ENCODE measurements at regions not wholly inside any gene's neighbourhood (a gene's known extent, or its start where the extent isn't known, plus 50 kb on each side); places are given as distances from the start of the nearest gene placed in this dataset.

DNA sequence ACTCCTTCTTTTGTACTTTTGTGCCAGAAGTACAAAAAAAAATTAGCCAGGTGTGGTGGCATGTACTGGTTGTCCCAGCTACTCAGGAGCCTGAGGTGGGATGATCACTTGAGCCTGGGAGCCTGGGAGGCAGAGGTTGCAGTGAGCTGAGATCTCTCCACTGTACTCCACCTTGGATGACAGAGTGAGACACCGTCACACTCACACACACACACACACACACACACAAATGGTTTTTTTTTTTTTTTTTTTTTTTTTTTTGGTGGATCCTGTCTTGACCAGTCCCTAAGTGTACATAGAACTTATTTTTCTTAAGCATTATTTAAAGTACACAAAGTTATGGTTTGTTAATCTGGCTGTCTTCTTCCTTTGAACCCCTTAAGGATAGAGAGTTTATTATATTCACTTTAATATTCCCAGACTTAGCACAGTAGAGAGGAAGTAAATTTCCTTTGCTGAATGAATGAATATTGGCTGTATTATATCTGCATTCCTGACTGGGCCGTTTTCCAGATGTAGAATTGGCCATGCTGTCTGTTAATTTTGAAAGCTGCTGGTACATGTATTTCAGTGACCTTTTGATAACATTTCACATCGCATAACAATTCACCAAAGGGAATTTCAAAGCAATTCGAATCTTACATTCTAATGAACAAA is 429.0 kb upstream of the ZNF608 start:
- Histone ChIP-seq H3K27ac (ENCODE audit: low read length) (no peak overlapping the region), H3K36me3 (ENCODE audit: control insufficient read depth in 2 of 2, extremely low read depth in 1 of 2, insufficient read depth in 1 of 2, low read length in 1 of 2) (no peaks in the 10 kb centered on the region), H3K9me3 (no peaks in the 10 kb centered on the region), H3K4me1 (ENCODE audit: control insufficient read depth in 1 of 2, extremely low read depth in 1 of 2, insufficient read depth in 2 of 2, low read length in 2 of 2) (no peaks in the 10 kb centered on the region), H3K4me3 (ENCODE audit: control insufficient read depth in 1 of 2, extremely low read depth in 1 of 2, low read length in 1 of 2) (no peak overlapping the region), H3K27me3 (replicated peaks in 1 of 2; ENCODE audit: control insufficient read depth in 2 of 2, extremely low read depth in 1 of 2, insufficient read depth in 2 of 2, low read length in 1 of 2) (no peaks in the 10 kb centered on the region)
- H3K4me3 Mint-ChIP-seq: no peak overlapping the region
- no peak overlapping the region for H3K27ac Mint-ChIP-seq
- WGBS (ENCODE audit: insufficient coverage): no CpG with 5 or more reads among the region's 4 CpGs
- no peak for ATAC-seq (replicated peaks in 1 of 4)
- POLR2A ChIA-PET: no interaction called here
- no peak for DNase-seq
- no peaks in the 10 kb centered on the region for H3K4me1 Mint-ChIP-seq
- H3K36me3 Mint-ChIP-seq: no peaks in the 10 kb centered on the region
- peaks cover 0 to 19% (median 0%) of the 10 kb centered on the region in 3 donors for H3K9me3 Mint-ChIP-seq
- CTCF ChIA-PET: no interaction called here
- H3K27me3 Mint-ChIP-seq: no peaks in the 10 kb centered on the region

DNA sequence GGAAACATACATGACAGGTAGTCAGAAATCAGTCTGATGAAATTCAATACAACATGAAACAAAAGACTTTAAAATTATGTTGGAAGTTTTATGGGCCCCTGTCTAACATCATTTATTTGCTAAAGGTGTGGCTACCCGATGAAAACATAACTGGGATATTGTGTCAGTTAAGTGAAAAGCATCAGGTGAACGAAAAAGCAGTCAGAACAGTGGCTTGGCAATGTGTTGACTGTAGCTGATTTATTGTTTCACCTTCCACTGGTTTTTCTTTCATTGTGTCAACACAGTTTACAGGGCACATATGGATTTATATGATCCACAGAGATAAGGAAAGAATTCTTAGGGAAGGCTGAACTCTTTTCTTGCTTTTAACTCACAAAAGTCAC is 429.6 kb upstream of the ZNF608 start:
- H3K4me1 ChIP-seq (ENCODE audit: control insufficient read depth in 1 of 2, extremely low read depth in 1 of 2, insufficient read depth in 2 of 2, low read length in 2 of 2): no peaks in the 10 kb centered on the region
- H3K27ac Mint-ChIP-seq: no peak overlapping the region
- H3K36me3 Mint-ChIP-seq: no peaks in the 10 kb centered on the region
- H3K27ac ChIP-seq (ENCODE audit: low read length): no peak overlapping the region
- H3K9me3 ChIP-seq: no peaks in the 10 kb centered on the region
- no peaks in the 10 kb centered on the region for H3K27me3 ChIP-seq (replicated peaks in 1 of 2; ENCODE audit: control insufficient read depth in 2 of 2, extremely low read depth in 1 of 2, insufficient read depth in 2 of 2, low read length in 1 of 2)
- H3K4me3 ChIP-seq (ENCODE audit: control insufficient read depth in 1 of 2, extremely low read depth in 1 of 2, low read length in 1 of 2): no peak overlapping the region
- ChIA-PET POLR2A (no interaction called here), CTCF (no interaction called here)
- no peak overlapping the region for H3K4me3 Mint-ChIP-seq
- no peaks in the 10 kb centered on the region for H3K27me3 Mint-ChIP-seq
- no peak for ATAC-seq (replicated peaks in 1 of 4)
- H3K4me1 Mint-ChIP-seq: no peaks in the 10 kb centered on the region
- H3K9me3 Mint-ChIP-seq: peaks cover 0 to 19% (median 0%) of the 10 kb centered on the region in 3 donors
- DNase-seq: no peak
- WGBS (ENCODE audit: insufficient coverage): no CpG with 5 or more reads among the region's 2 CpGs
- no peaks in the 10 kb centered on the region for H3K36me3 ChIP-seq (ENCODE audit: control insufficient read depth in 2 of 2, extremely low read depth in 1 of 2, insufficient read depth in 1 of 2, low read length in 1 of 2)

DNA sequence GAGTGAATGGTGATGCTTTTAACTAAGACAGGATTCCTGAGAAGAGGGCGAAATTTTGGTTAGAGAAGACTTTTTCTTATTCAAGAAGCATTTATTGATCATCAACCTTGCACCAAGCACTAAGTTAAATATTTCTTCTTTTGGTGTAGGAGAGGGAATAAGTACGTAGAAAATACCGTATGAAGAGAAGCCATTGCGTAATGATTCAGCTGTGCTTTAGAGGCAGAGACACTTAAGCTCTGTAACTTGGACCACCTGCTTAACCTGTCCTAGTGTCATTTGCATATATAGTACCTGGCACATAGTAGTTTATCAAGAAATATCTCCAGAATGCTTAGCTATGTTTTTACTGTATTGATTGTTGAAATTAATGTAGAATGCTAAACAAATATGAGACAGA is 430.9 kb upstream of the ZNF608 start:
- DNase-seq: no peak
- no peak overlapping the region for H3K4me3 ChIP-seq (ENCODE audit: control insufficient read depth in 1 of 2, extremely low read depth in 1 of 2, low read length in 1 of 2)
- no peaks in the 10 kb centered on the region for H3K27me3 Mint-ChIP-seq
- peaks cover 0 to 19% (median 0%) of the 10 kb centered on the region in 3 donors for H3K9me3 Mint-ChIP-seq
- H3K4me1 ChIP-seq (ENCODE audit: control insufficient read depth in 1 of 2, extremely low read depth in 1 of 2, insufficient read depth in 2 of 2, low read length in 2 of 2): no peaks in the 10 kb centered on the region
- no peak overlapping the region for H3K27ac Mint-ChIP-seq
- no peaks in the 10 kb centered on the region for H3K36me3 Mint-ChIP-seq
- no peaks in the 10 kb centered on the region for H3K36me3 ChIP-seq (ENCODE audit: control insufficient read depth in 2 of 2, extremely low read depth in 1 of 2, insufficient read depth in 1 of 2, low read length in 1 of 2)
- no peak overlapping the region for H3K4me3 Mint-ChIP-seq
- H3K27me3 ChIP-seq (replicated peaks in 1 of 2; ENCODE audit: control insufficient read depth in 2 of 2, extremely low read depth in 1 of 2, insufficient read depth in 2 of 2, low read length in 1 of 2): no peaks in the 10 kb centered on the region
- no peaks in the 10 kb centered on the region for H3K9me3 ChIP-seq
- ChIA-PET POLR2A (no interaction called here), CTCF (no interaction called here)
- no peak overlapping the region for H3K27ac ChIP-seq (ENCODE audit: low read length)
- no peaks in the 10 kb centered on the region for H3K4me1 Mint-ChIP-seq
- no peak for ATAC-seq (replicated peaks in 1 of 4)
- WGBS (ENCODE audit: insufficient coverage): no CpG with 5 or more reads among the region's 4 CpGs

DNA sequence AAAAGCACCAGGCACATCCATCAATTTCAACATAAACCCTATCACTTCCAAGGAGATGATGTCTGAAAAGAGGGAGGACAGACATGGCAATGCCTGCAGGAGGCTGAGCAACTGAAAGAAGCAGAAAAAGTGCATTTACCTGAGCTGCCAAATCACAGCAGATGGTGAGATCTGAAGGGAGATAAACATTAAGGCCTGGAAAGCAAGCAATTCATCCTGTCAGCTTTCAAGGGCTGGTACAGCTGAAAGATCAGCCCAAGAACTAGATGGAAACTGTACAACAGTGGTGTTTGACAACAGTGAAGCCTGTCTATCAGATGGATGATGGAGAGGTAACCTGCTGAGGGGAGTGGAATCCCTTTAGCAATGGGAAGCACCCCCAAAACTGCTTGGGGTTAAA is 433.2 kb upstream of the ZNF608 start:
- no peaks in the 10 kb centered on the region for H3K4me1 ChIP-seq (ENCODE audit: control insufficient read depth in 1 of 2, extremely low read depth in 1 of 2, insufficient read depth in 2 of 2, low read length in 2 of 2)
- DNase-seq (no peak), ATAC-seq (replicated peaks in 1 of 4) (no peak)
- Mint-ChIP-seq H3K4me1 (no peaks in the 10 kb centered on the region), H3K4me3 (no peak overlapping the region), H3K27ac (no peak overlapping the region), H3K36me3 (no peaks in the 10 kb centered on the region), H3K27me3 (no peaks in the 10 kb centered on the region), H3K9me3 (peaks cover 0 to 19% (median 0%) of the 10 kb centered on the region in 3 donors)
- CTCF ChIA-PET: no interaction called here
- H3K36me3 ChIP-seq (ENCODE audit: control insufficient read depth in 2 of 2, extremely low read depth in 1 of 2, insufficient read depth in 1 of 2, low read length in 1 of 2): no peaks in the 10 kb centered on the region
- H3K4me3 ChIP-seq (ENCODE audit: control insufficient read depth in 1 of 2, extremely low read depth in 1 of 2, low read length in 1 of 2): no peak overlapping the region
- H3K9me3 ChIP-seq: no peaks in the 10 kb centered on the region
- no peaks in the 10 kb centered on the region for H3K27me3 ChIP-seq (replicated peaks in 1 of 2; ENCODE audit: control insufficient read depth in 2 of 2, extremely low read depth in 1 of 2, insufficient read depth in 2 of 2, low read length in 1 of 2)
- POLR2A ChIA-PET: interaction anchor here in 1 of 2 donors (0.6 kb wide), 1 partner anchor 518 kb away, joined by 3 read pairs; no protein-coding TSS in a partner anchor
- no peak overlapping the region for H3K27ac ChIP-seq (ENCODE audit: low read length)

DNA sequence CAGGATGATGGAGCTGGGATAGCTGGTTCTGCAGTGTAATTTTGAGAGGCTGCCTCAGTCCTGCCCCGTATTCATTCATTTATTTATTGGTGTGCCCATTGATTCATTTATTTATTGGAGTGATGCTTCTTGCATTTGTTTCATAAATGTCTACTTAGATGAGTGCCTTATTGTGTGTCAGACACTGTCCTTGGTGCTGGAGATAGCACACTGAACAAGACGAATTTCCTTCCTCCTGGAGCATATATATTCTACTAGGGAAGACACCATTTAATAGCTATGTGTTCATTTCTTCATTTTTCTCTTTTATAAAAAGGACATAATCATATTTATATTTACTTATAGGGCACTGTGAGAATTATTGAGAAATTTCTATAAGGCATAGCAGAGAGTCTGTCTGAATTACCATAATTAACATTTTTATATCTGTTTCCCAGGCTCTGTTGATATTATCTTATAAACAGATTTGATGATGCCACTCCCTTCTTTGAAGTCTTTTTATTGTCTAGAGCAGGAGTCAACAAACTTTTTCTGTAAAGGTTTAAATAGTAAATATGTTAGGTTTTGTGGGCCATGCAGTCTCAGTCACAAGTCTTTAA is 433.9 kb upstream of the ZNF608 start:
- CTCF ChIA-PET: no interaction called here
- no peaks in the 10 kb centered on the region for H3K4me1 ChIP-seq (ENCODE audit: control insufficient read depth in 1 of 2, extremely low read depth in 1 of 2, insufficient read depth in 2 of 2, low read length in 2 of 2)
- H3K4me3 ChIP-seq (ENCODE audit: control insufficient read depth in 1 of 2, extremely low read depth in 1 of 2, low read length in 1 of 2): no peak overlapping the region
- no peak for ATAC-seq (replicated peaks in 1 of 4)
- H3K36me3 ChIP-seq (ENCODE audit: control insufficient read depth in 2 of 2, extremely low read depth in 1 of 2, insufficient read depth in 1 of 2, low read length in 1 of 2): no peaks in the 10 kb centered on the region
- H3K9me3 Mint-ChIP-seq: peaks cover 0 to 19% (median 2%) of the 10 kb centered on the region in 3 donors
- no peaks in the 10 kb centered on the region for H3K36me3 Mint-ChIP-seq
- DNase-seq: no peak
- no peak overlapping the region for H3K27ac ChIP-seq (ENCODE audit: low read length)
- H3K4me1 Mint-ChIP-seq: no peaks in the 10 kb centered on the region
- POLR2A ChIA-PET: interaction anchor here in 1 of 2 donors (0.6 kb wide), 1 partner anchor 518 kb away, joined by 3 read pairs; no protein-coding TSS in a partner anchor
- H3K4me3 Mint-ChIP-seq: no peak overlapping the region
- H3K27me3 Mint-ChIP-seq: no peaks in the 10 kb centered on the region
- H3K27ac Mint-ChIP-seq: no peak overlapping the region
- WGBS (ENCODE audit: insufficient coverage): 100% methylated on average over 1 of the region's 2 CpGs
- no peaks in the 10 kb centered on the region for H3K9me3 ChIP-seq
- no peaks in the 10 kb centered on the region for H3K27me3 ChIP-seq (replicated peaks in 1 of 2; ENCODE audit: control insufficient read depth in 2 of 2, extremely low read depth in 1 of 2, insufficient read depth in 2 of 2, low read length in 1 of 2)

DNA sequence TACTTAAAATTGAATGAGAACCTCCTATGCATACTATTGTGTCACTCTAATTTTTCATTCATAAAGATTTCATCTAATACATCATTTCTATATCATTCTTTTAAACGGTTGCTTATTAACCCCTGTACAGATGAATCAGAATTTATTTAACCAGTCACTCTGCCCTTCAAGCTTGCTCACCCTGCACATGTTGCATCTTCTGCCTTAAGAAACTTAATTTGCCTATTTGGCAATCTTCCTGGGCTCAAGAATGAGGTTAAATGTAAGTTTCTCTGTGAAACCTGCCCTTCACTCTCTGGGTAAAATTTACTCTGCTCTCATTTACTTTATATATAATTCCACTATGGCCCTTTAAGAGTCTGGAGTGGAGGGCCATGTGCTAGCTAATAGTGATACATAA is 434.7 kb upstream of the ZNF608 start:
- CTCF ChIA-PET: no interaction called here
- no peak overlapping the region for H3K4me3 Mint-ChIP-seq
- H3K27ac ChIP-seq (ENCODE audit: low read length): no peak overlapping the region
- H3K4me1 ChIP-seq (ENCODE audit: control insufficient read depth in 1 of 2, extremely low read depth in 1 of 2, insufficient read depth in 2 of 2, low read length in 2 of 2): no peaks in the 10 kb centered on the region
- peaks cover 0 to 18% (median 4%) of the 10 kb centered on the region in 3 donors for H3K9me3 Mint-ChIP-seq
- DNase-seq (no peak), ATAC-seq (replicated peaks in 1 of 4) (no peak)
- no peaks in the 10 kb centered on the region for H3K36me3 ChIP-seq (ENCODE audit: control insufficient read depth in 2 of 2, extremely low read depth in 1 of 2, insufficient read depth in 1 of 2, low read length in 1 of 2)
- no peaks in the 10 kb centered on the region for H3K4me1 Mint-ChIP-seq
- no peak overlapping the region for H3K4me3 ChIP-seq (ENCODE audit: control insufficient read depth in 1 of 2, extremely low read depth in 1 of 2, low read length in 1 of 2)
- 80% methylated on average over 1 of the region's 1 CpG for WGBS (ENCODE audit: insufficient coverage)
- H3K27me3 Mint-ChIP-seq: no peaks in the 10 kb centered on the region
- no peaks in the 10 kb centered on the region for H3K9me3 ChIP-seq
- no peaks in the 10 kb centered on the region for H3K27me3 ChIP-seq (replicated peaks in 1 of 2; ENCODE audit: control insufficient read depth in 2 of 2, extremely low read depth in 1 of 2, insufficient read depth in 2 of 2, low read length in 1 of 2)
- H3K27ac Mint-ChIP-seq: no peak overlapping the region
- H3K36me3 Mint-ChIP-seq: no peaks in the 10 kb centered on the region
- POLR2A ChIA-PET: interaction anchor here in 1 of 2 donors (0.7 kb wide), 1 partner anchor 82 kb away, joined by 3 read pairs; no protein-coding TSS in a partner anchor

Data from T-cell (primary cell).